HG03103 (cell line): ENCODE measurements at regions not wholly inside any gene's neighbourhood (a gene's known extent, or its start where the extent isn't known, plus 50 kb on each side); places are given as distances from the start of the nearest gene placed in this dataset.
"Not testable (repeated sequence)": the region's sequence is repeated elsewhere in the genome, so short reads cannot be mapped to it uniquely, and the experiment has no call there.

Source experiments
- ATAC-seq: cut with Tn5 transposase; IDR thresholded peaks from one replicate; pipeline ENCODE4 v1.9.1; 2021; ENCODE audit warnings: low read depth; ENCODE audit not compliant: unreplicated experiment

GRCh38 chrX:13518126-13518525, 51.3 kb upstream of the EGFL6 start:
- ATAC-seq: no peak

GRCh38 chrX:13515211-13515930, 54.0 kb upstream of the EGFL6 start:
- ATAC-seq: no peak

- ATAC-seq: no peak
These were observed 57.5 kb upstream of the EGFL6 start for GRCh38 chrX:13511944-13512330.

GRCh38 chrX:13511241-13511943, 58.0 kb upstream of the EGFL6 start:
- ATAC-seq: no peak

GRCh38 chrX:13507893-13508292, 61.5 kb upstream of the EGFL6 start:
- ATAC-seq: no peak

GRCh38 chrX:13506574-13506973, 62.8 kb upstream of the EGFL6 start:
- ATAC-seq: no peak

- no peak for ATAC-seq
These were observed 66.8 kb upstream of the EGFL6 start for GRCh38 chrX:13502590-13502989.

GRCh38 chrX:13499736-13500135, 69.7 kb upstream of the EGFL6 start:
- no peak for ATAC-seq

- ATAC-seq: no peak
These were observed 71.2 kb upstream of the EGFL6 start for GRCh38 chrX:13498238-13498637.

GRCh38 chrX:13495232-13495631, 74.2 kb upstream of the EGFL6 start:
- no peak for ATAC-seq

- no peak for ATAC-seq
These were observed 74.8 kb upstream of the EGFL6 start for GRCh38 chrX:13494562-13494961.

- no peak for ATAC-seq
These were observed 75.7 kb upstream of the EGFL6 start for GRCh38 chrX:13493659-13494058.

GRCh38 chrX:13492286-13492685, 77.1 kb upstream of the EGFL6 start:
- ATAC-seq: no peak

GRCh38 chrX:13491061-13491460, 78.3 kb upstream of the EGFL6 start:
- ATAC-seq: no peak

GRCh38 chrX:13489454-13489853, 79.9 kb upstream of the EGFL6 start:
- no peak for ATAC-seq

- no peak for ATAC-seq
These were observed 81.5 kb upstream of the EGFL6 start for GRCh38 chrX:13487731-13488505.

- no peak for ATAC-seq
These were observed 84.2 kb upstream of the EGFL6 start for GRCh38 chrX:13485167-13485566.

GRCh38 chrX:13483773-13484172, 85.6 kb upstream of the EGFL6 start:
- ATAC-seq: no peak

- no peak for ATAC-seq
These were observed 86.5 kb upstream of the EGFL6 start for GRCh38 chrX:13482746-13483541.

GRCh38 chrX:13480780-13481179, 88.6 kb upstream of the EGFL6 start:
- not testable (repeated sequence) for ATAC-seq

- ATAC-seq: no peak
These were observed 90.0 kb upstream of the EGFL6 start for GRCh38 chrX:13479452-13479813.
